Small intestine (tissue), 7 donors: ENCODE measurements at regions not wholly inside any gene's neighbourhood (a gene's known extent, or its start where the extent isn't known, plus 50 kb on each side); places are given as distances from the start of the nearest gene placed in this dataset.
"Not testable (repeated sequence)": the region's sequence is repeated elsewhere in the genome, so short reads cannot be mapped to it uniquely, and the experiment has no call there.

ENCODE experiments used
- DNase-seq, 2 donors: peaks; one replicate each; pipeline versions ENCODE4 v3.0.0 to v3.0.0-alpha.2; 2013
- FAIRE-seq: peaks from 2 replicates; lab custom pipeline; 2012; peaks lifted over from hg19 to GRCh38; lab: Jason Lieb, UNC
- H3K27ac ChIP-seq, 3 donors: one replicate each; pipeline ENCODE4 v1.5.1; 2013; ENCODE audit warnings: low read length in 2 of 3, mild to moderate bottlenecking in 2 of 3, control low read depth in 1 of 3, inconsistent platforms in 1 of 3, low read depth in 1 of 3, moderate library complexity in 1 of 3
- H3K27me3 ChIP-seq, 3 donors: one replicate each; pipeline ENCODE4 v1.6.1; 2013; ENCODE audit warnings: low read length in 3 of 3, inconsistent platforms in 1 of 3; ENCODE audit not compliant: control insufficient read depth in 3 of 3, insufficient read depth in 3 of 3
- H3K36me3 ChIP-seq, 3 donors: one replicate each; pipeline ENCODE4 v1.6.1; 2013; ENCODE audit warnings: low read length in 3 of 3, inconsistent platforms in 1 of 3, low read depth in 1 of 3, mild to moderate bottlenecking in 1 of 3, moderate library complexity in 1 of 3; ENCODE audit not compliant: control insufficient read depth in 3 of 3, insufficient read depth in 2 of 3
- H3K4me1 ChIP-seq, 3 donors: one replicate each; pipeline ENCODE4 v1.6.1; 2013; ENCODE audit warnings: low read length in 2 of 3, inconsistent platforms in 1 of 3, low read depth in 1 of 3, mild to moderate bottlenecking in 1 of 3, moderate library complexity in 1 of 3; ENCODE audit not compliant: control insufficient read depth in 3 of 3, insufficient read depth in 2 of 3
- H3K4me3 ChIP-seq, 3 donors: one replicate each; pipeline ENCODE4 v1.5.1; 2013; ENCODE audit warnings: low read length in 3 of 3, control low read depth in 1 of 3, inconsistent platforms in 1 of 3, low read depth in 1 of 3, mild to moderate bottlenecking in 1 of 3, moderate library complexity in 1 of 3
- H3K9me3 ChIP-seq, 2 donors: one replicate each; pipeline ENCODE4 v1.6.1; 2013; ENCODE audit warnings: low read depth in 1 of 2, low read length in 1 of 2; ENCODE audit not compliant: control insufficient read depth in 2 of 2, insufficient read depth in 1 of 2
- WGBS, 3 donors: extraction: QIAGEN DNeasy Blood & Tissue Kit; methylation state at CpG; one replicate each; pipeline ENCODE4 v1.1.7; 2013; 5-methylcytosine and 5-hydroxymethylcytosine counted together
- donor health status: healthy with polysubstance abuse.
- donor health status: control.
- donor health status: control.
- donor health status: Bipolar disorder and iron deficiency.
- donor health status: healthy.

DNA sequence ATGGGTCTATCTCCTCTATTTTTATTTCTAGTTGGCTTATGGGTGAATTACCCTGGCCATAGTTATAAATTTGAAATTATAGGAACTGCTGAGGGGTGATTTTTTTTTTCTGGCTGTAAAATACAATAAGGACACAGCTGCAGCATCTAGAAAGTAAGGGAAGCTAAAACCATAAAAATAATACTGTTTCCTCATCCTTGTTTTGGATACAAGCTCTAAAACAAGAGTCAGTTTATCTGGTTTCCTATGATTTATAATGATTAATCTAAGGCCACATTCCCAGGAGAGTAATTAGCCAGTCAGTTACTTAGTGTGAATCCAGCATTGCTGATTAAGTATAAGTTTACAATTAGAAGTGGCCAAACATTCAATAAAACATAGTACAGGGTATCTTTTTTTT lies 219.1 kb upstream of the NBEA start:
- no peak for FAIRE-seq
- H3K4me3 ChIP-seq = no peak overlapping the region
- no peak overlapping the region for H3K27ac ChIP-seq
- no peaks in the 10 kb centered on the region for H3K4me1 ChIP-seq
- H3K27me3 ChIP-seq = no peaks in the 10 kb centered on the region
- H3K36me3 ChIP-seq = no peaks in the 10 kb centered on the region
- DNase-seq = peak in 1 of 2 donors; percentile 27
- H3K9me3 ChIP-seq = no peaks in the 10 kb centered on the region

GRCh38 chr13:34730961-34731360 lies 211.1 kb upstream of the NBEA start:
- FAIRE-seq (no peak), DNase-seq (no peak)
- Histone ChIP-seq H3K27me3 (no peaks in the 10 kb centered on the region), H3K27ac (no peak overlapping the region), H3K9me3 (no peaks in the 10 kb centered on the region), H3K4me3 (no peak overlapping the region), H3K36me3 (no peaks in the 10 kb centered on the region), H3K4me1 (no peaks in the 10 kb centered on the region)
- 88 to 95% (median 91%) methylated on average over 2 of the region's 2 CpGs for WGBS, 3 donors

GRCh38 chr13:34731486-34731885 lies 210.6 kb upstream of the NBEA start:
- 75 to 77% (median 76%) methylated on average over 4 of the region's 4 CpGs for WGBS, 3 donors
- H3K27me3 ChIP-seq = no peaks in the 10 kb centered on the region
- no peak overlapping the region for H3K4me3 ChIP-seq
- no peak for FAIRE-seq
- H3K4me1 ChIP-seq = no peaks in the 10 kb centered on the region
- no peak overlapping the region for H3K27ac ChIP-seq
- H3K36me3 ChIP-seq = no peaks in the 10 kb centered on the region
- H3K9me3 ChIP-seq = no peaks in the 10 kb centered on the region
- no peak for DNase-seq

GRCh38 chr13:34733721-34734120 lies 208.3 kb upstream of the NBEA start:
- FAIRE-seq (no peak), DNase-seq (no peak)

DNA sequence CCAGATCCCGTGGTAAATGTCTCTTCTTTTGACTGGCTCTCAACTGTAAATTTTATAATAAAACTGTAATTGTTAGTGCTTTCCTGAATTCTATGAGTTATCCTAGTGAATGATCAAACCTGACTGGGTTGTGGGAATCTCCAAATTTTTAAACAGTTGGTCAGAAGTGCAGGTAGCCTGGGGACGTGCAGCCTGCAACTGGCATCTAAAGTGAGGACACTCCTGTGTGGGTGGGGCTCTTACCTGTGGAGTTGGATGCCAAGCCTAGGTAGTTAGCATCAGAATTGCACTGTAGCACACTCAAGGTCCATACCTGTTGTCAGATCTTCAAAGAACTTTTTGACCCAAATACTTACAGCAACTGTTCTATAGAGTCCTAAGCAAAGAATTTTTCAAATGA lies 207.1 kb upstream of the NBEA start:
- no peaks in the 10 kb centered on the region for H3K9me3 ChIP-seq
- H3K4me1 ChIP-seq = no peaks in the 10 kb centered on the region
- FAIRE-seq (no peak), DNase-seq (no peak)
- WGBS, 3 donors = 30 to 70% (median 58%) methylated on average over 2 of the region's 2 CpGs
- H3K4me3 ChIP-seq = no peak overlapping the region
- H3K27me3 ChIP-seq = no peaks in the 10 kb centered on the region
- no peaks in the 10 kb centered on the region for H3K36me3 ChIP-seq
- H3K27ac ChIP-seq = no peak overlapping the region

More at GRCh38 chr13:34733721-34734120, 208.3 kb upstream of the NBEA start:
- no peaks in the 10 kb centered on the region for H3K27me3 ChIP-seq
- no peak overlapping the region for H3K4me3 ChIP-seq
- no peaks in the 10 kb centered on the region for H3K9me3 ChIP-seq
- H3K4me1 ChIP-seq = no peaks in the 10 kb centered on the region
- H3K36me3 ChIP-seq = no peaks in the 10 kb centered on the region
- 52 to 69% (median 68%) methylated on average over 3 of the region's 3 CpGs for WGBS, 3 donors
- no peak overlapping the region for H3K27ac ChIP-seq

- Histone ChIP-seq H3K4me1 (no peaks in the 10 kb centered on the region), H3K9me3 (no peaks in the 10 kb centered on the region), H3K36me3 (no peaks in the 10 kb centered on the region), H3K27me3 (no peaks in the 10 kb centered on the region), H3K27ac (no peak overlapping the region), H3K4me3 (no peak overlapping the region)
- no peak for FAIRE-seq
- no peak for DNase-seq
- WGBS, 3 donors = 69 to 78% (median 74%) methylated on average over 7 of the region's 7 CpGs
Measured at GRCh38 chr13:34738254-34738992, 203.6 kb upstream of the NBEA start.

GRCh38 chr13:34747056-34747455 lies 195.0 kb upstream of the NBEA start:
- H3K36me3 ChIP-seq, FAIRE-seq, H3K9me3 ChIP-seq, H3K27me3 ChIP-seq, H3K27ac ChIP-seq, DNase-seq, H3K4me1 ChIP-seq, H3K4me3 ChIP-seq: not testable (repeated sequence)
- WGBS, 3 donors = 88 to 97% (median 89%) methylated on average over 5 of the region's 5 CpGs

DNA sequence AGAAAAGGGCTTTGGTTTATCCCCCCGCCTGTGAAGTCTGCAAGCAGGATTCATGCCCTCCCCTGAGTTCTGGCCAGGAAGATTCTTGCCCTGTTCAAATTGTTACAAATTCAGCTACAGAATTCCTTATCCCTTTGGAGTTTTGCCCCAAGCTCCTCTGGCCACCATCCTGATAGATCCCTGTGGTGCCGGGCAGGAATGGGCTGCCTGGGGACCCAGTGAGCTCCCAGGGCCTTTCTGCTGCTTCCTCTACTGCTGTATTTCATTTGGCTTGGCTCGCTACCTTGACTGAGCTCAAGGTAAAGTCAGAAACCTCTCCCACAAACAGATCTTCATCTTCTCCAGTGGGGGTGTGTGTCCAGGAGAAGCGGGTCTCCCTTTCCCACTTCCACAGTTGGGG lies 194.6 kb upstream of the NBEA start:
- no peak overlapping the region for H3K4me3 ChIP-seq
- H3K27ac ChIP-seq = no peak overlapping the region
- H3K36me3 ChIP-seq = no peaks in the 10 kb centered on the region
- H3K27me3 ChIP-seq = no peaks in the 10 kb centered on the region
- no peaks in the 10 kb centered on the region for H3K9me3 ChIP-seq
- no peak for FAIRE-seq
- DNase-seq = no peak
- H3K4me1 ChIP-seq = no peaks in the 10 kb centered on the region
- 89 to 90% (median 90%) methylated on average over 4 of the region's 4 CpGs for WGBS, 3 donors

DNA sequence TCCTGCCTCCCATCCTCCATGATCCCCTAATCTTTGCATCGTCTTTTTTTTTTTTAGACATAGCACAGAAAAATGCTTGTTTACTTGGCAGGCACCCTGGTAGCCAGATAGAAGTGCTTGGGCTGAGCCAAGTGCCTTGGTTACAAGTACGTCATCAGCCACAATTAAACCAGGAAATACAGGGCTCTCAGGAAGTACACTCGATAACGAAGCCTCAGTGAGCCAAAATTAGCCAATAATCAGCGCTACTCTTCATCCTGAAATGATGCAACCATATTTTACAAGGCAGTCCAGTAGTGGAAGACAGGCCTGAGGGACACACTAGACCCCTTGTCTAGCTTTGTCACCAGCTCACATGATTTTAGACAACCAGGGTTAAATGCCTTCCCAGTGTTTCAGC lies 194.0 kb upstream of the NBEA start:
- FAIRE-seq (no peak), DNase-seq (peak in 1 of 2 donors; percentile 35)
- H3K4me1 ChIP-seq = no peaks in the 10 kb centered on the region
- H3K27ac ChIP-seq = no peak overlapping the region
- no peak overlapping the region for H3K4me3 ChIP-seq
- H3K27me3 ChIP-seq = no peaks in the 10 kb centered on the region
- no peaks in the 10 kb centered on the region for H3K36me3 ChIP-seq
- no peaks in the 10 kb centered on the region for H3K9me3 ChIP-seq
- 50 to 54% (median 52%) methylated on average over 5 of the region's 5 CpGs for WGBS, 3 donors
